SK-N-SH treated with all-trans-retinoic acid at 6 μM for 48 hours (cell line): ENCODE measurements at regions not wholly inside any gene's neighbourhood (a gene's known extent, or its start where the extent isn't known, plus 50 kb on each side); places are given as distances from the start of the nearest gene placed in this dataset.

Experiments used
- ARNTL ChIP-seq: fragments of 450-650 bp; formaldehyde crosslinking; IDR thresholded peaks from 2 replicates; pipeline ENCODE4 v1.5.0; 2020; ENCODE audit warnings: low read depth, mild to moderate bottlenecking, moderate library complexity, borderline replicate concordance
- CSDC2 ChIP-seq: fragments of 250-450 bp; sonication (Bioruptor Pico); IDR thresholded peaks from 2 replicates; pipeline ENCODE4 v1.5.0; 2020; ENCODE audit warnings: mild to moderate bottlenecking, moderate library complexity
- ESRRG ChIP-seq: fragments of 250-450 bp; sonication (Bioruptor Pico); IDR thresholded peaks from 2 replicates; pipeline ENCODE4 v1.6.1; 2021; ENCODE audit warnings: mild to moderate bottlenecking
- ISL1 ChIP-seq: fragments of 250-450 bp; sonication (Bioruptor Pico); IDR thresholded peaks from 2 replicates; pipeline ENCODE4 v2.1.2; 2022; ENCODE audit warnings: mild to moderate bottlenecking, moderate library complexity
- OSR1 ChIP-seq: fragments of 250-450 bp; sonication (Bioruptor Pico); IDR thresholded peaks from 2 replicates; pipeline ENCODE4 v1.8.0; 2022; ENCODE audit warnings: moderate library complexity, mild to moderate bottlenecking, inconsistent platforms
- RARB ChIP-seq: fragments of 250-450 bp; sonication (Bioruptor Pico); IDR thresholded peaks from 2 replicates; pipeline ENCODE4 v1.8.0; 2021; ENCODE audit warnings: mild to moderate bottlenecking, moderate library complexity
- TCF4 ChIP-seq: fragments of 250-450 bp; sonication (Bioruptor Pico); IDR thresholded peaks from 2 replicates; pipeline ENCODE4 v1.8.0; 2021; ENCODE audit warnings: mild to moderate bottlenecking, moderate library complexity, borderline replicate concordance
- ZC3H10 ChIP-seq: fragments of 250-450 bp; sonication (Bioruptor Pico); IDR thresholded peaks from 2 replicates; pipeline ENCODE4 v1.5.1; 2021; ENCODE audit warnings: mild to moderate bottlenecking, moderate library complexity
- ZFP3 ChIP-seq: fragments of 250-450 bp; sonication (Bioruptor Pico); IDR thresholded peaks from 2 replicates; pipeline ENCODE4 v1.5.0; 2020; ENCODE audit warnings: mild to moderate bottlenecking, moderate library complexity
- TF ChIP-seq, protein P1 (sequence below): fragments of 250-450 bp; sonication (Bioruptor Pico); IDR thresholded peaks from 2 replicates; pipeline ENCODE4 v1.8.0; 2021; ENCODE audit warnings: low read depth, mild to moderate bottlenecking, moderate library complexity, borderline replicate concordance
- TF ChIP-seq, protein P2 (sequence below): fragments of 250-450 bp; sonication (Bioruptor Pico); IDR thresholded peaks from 2 replicates; pipeline ENCODE4 v1.5.1; 2021; ENCODE audit warnings: mild to moderate bottlenecking, moderate library complexity
- TF ChIP-seq, protein P3 (sequence below): fragments of 250-450 bp; sonication (Bioruptor Pico); IDR thresholded peaks from 2 replicates; pipeline ENCODE4 v1.5.0; 2020; ENCODE audit warnings: mild to moderate bottlenecking, moderate library complexity
- TF ChIP-seq, protein P4 (sequence below): fragments of 250-450 bp; sonication (Bioruptor Pico); IDR thresholded peaks from 2 replicates; pipeline ENCODE4 v1.5.1; 2020; ENCODE audit warnings: low read depth, mild to moderate bottlenecking, moderate library complexity
- TF ChIP-seq, protein P5 (sequence below): fragments of 250-450 bp; sonication (Bioruptor Pico); IDR thresholded peaks from 2 replicates; pipeline ENCODE4 v1.8.0; 2020; ENCODE audit warnings: mild to moderate bottlenecking, moderate library complexity, borderline replicate concordance

GRCh38 chr5:173826086-173826427 is 62.1 kb upstream of the CPEB4 start:
- TF ChIP-seq, protein P1, sequence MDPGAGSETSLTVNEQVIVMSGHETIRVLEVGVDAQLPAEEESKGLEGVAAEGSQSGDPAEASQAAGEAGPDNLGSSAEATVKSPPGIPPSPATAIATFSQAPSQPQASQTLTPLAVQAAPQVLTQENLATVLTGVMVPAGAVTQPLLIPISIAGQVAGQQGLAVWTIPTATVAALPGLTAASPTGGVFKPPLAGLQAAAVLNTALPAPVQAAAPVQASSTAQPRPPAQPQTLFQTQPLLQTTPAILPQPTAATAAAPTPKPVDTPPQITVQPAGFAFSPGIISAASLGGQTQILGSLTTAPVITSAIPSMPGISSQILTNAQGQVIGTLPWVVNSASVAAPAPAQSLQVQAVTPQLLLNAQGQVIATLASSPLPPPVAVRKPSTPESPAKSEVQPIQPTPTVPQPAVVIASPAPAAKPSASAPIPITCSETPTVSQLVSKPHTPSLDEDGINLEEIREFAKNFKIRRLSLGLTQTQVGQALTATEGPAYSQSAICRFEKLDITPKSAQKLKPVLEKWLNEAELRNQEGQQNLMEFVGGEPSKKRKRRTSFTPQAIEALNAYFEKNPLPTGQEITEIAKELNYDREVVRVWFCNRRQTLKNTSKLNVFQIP (CRISPR knock-in tag), result no peak
- TF ChIP-seq, protein P2, sequence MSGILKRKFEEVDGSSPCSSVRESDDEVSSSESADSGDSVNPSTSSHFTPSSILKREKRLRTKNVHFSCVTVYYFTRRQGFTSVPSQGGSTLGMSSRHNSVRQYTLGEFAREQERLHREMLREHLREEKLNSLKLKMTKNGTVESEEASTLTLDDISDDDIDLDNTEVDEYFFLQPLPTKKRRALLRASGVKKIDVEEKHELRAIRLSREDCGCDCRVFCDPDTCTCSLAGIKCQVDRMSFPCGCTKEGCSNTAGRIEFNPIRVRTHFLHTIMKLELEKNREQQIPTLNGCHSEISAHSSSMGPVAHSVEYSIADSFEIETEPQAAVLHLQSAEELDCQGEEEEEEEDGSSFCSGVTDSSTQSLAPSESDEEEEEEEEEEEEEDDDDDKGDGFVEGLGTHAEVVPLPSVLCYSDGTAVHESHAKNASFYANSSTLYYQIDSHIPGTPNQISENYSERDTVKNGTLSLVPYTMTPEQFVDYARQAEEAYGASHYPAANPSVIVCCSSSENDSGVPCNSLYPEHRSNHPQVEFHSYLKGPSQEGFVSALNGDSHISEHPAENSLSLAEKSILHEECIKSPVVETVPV (CRISPR knock-in tag), result no peak
- TF ChIP-seq ISL1 (CRISPR knock-in tag) (no peak), ESRRG (CRISPR knock-in tag) (no peak), ZC3H10 (no peak), TCF4 (no peak), CSDC2 (CRISPR knock-in tag) (no peak), ARNTL (CRISPR knock-in tag) (no peak), ZFP3 (CRISPR knock-in tag) (no peak), OSR1 (CRISPR knock-in tag) (no peak), RARB (CRISPR knock-in tag) (no peak)
- TF ChIP-seq, protein P3, sequence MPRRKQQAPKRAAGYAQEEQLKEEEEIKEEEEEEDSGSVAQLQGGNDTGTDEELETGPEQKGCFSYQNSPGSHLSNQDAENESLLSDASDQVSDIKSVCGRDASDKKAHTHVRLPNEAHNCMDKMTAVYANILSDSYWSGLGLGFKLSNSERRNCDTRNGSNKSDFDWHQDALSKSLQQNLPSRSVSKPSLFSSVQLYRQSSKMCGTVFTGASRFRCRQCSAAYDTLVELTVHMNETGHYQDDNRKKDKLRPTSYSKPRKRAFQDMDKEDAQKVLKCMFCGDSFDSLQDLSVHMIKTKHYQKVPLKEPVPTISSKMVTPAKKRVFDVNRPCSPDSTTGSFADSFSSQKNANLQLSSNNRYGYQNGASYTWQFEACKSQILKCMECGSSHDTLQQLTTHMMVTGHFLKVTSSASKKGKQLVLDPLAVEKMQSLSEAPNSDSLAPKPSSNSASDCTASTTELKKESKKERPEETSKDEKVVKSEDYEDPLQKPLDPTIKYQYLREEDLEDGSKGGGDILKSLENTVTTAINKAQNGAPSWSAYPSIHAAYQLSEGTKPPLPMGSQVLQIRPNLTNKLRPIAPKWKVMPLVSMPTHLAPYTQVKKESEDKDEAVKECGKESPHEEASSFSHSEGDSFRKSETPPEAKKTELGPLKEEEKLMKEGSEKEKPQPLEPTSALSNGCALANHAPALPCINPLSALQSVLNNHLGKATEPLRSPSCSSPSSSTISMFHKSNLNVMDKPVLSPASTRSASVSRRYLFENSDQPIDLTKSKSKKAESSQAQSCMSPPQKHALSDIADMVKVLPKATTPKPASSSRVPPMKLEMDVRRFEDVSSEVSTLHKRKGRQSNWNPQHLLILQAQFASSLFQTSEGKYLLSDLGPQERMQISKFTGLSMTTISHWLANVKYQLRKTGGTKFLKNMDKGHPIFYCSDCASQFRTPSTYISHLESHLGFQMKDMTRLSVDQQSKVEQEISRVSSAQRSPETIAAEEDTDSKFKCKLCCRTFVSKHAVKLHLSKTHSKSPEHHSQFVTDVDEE (CRISPR knock-in tag), result no peak
- TF ChIP-seq, protein P4, sequence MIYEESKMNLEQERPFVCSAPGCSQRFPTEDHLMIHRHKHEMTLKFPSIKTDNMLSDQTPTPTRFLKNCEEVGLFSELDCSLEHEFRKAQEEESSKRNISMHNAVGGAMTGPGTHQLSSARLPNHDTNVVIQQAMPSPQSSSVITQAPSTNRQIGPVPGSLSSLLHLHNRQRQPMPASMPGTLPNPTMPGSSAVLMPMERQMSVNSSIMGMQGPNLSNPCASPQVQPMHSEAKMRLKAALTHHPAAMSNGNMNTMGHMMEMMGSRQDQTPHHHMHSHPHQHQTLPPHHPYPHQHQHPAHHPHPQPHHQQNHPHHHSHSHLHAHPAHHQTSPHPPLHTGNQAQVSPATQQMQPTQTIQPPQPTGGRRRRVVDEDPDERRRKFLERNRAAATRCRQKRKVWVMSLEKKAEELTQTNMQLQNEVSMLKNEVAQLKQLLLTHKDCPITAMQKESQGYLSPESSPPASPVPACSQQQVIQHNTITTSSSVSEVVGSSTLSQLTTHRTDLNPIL (CRISPR knock-in tag), result no peak
- TF ChIP-seq, protein P5, sequence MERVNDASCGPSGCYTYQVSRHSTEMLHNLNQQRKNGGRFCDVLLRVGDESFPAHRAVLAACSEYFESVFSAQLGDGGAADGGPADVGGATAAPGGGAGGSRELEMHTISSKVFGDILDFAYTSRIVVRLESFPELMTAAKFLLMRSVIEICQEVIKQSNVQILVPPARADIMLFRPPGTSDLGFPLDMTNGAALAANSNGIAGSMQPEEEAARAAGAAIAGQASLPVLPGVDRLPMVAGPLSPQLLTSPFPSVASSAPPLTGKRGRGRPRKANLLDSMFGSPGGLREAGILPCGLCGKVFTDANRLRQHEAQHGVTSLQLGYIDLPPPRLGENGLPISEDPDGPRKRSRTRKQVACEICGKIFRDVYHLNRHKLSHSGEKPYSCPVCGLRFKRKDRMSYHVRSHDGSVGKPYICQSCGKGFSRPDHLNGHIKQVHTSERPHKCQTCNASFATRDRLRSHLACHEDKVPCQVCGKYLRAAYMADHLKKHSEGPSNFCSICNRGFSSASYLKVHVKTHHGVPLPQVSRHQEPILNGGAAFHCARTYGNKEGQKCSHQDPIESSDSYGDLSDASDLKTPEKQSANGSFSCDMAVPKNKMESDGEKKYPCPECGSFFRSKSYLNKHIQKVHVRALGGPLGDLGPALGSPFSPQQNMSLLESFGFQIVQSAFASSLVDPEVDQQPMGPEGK, result no peak
